ENCODE measurements at regions not wholly inside any gene's neighbourhood (a gene's known extent, or its start where the extent isn't known, plus 50 kb on each side); places are given as distances from the start of the nearest gene placed in this dataset.

GRCh38 chr4:147284256-147284835, 196.6 kb upstream of the EDNRA start:
- WGBS, 2 donors = 48 to 57% methylated on average over 3 of the region's 3 CpGs
- DNase-seq (ENCODE audit: low spot score in 2 of 2) = no peak
- intact Hi-C loops (cut with DNase I; ENCODE audit: low total_unique reads) = no loop called here
- TF ChIP-seq POLR2A (IDR thresholded peaks at IDR 0.05) = no peak
- no peak for TF ChIP-seq CTCF (IDR thresholded peaks at IDR 0.05)
- no peak overlapping the region for H3K4me3 ChIP-seq (ENCODE audit: low read depth, poor library complexity, severe bottlenecking)

DNA sequence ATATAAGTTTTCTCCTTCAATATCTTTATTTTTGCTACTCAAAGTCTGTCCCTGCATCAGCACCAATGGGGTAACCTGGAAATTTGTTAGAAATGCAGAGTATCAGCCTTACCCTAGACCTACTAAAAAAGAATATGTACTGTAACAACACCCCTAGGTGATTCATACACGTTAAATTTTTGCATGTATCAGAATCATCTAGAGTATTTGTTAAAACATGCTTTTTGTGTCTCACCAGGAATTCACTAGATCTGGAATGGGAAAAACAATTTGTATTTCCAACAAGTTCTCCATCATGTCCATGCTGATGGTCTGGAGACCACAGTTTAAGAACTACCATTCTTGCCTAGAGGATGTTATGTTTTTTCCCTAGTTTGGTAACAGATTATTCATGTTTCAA, 196.0 kb upstream of the EDNRA start:
- TF ChIP-seq CTCF (IDR thresholded peaks at IDR 0.05) = no peak
- TF ChIP-seq POLR2A (IDR thresholded peaks at IDR 0.05) = no peak
- no peak for DNase-seq (ENCODE audit: low spot score in 2 of 2)
- 55 to 65% methylated on average over 1 of the region's 1 CpG for WGBS, 2 donors
- H3K4me3 ChIP-seq (ENCODE audit: low read depth, poor library complexity, severe bottlenecking) = no peak overlapping the region
- intact Hi-C loops (cut with DNase I; ENCODE audit: low total_unique reads) = no loop called here

DNA sequence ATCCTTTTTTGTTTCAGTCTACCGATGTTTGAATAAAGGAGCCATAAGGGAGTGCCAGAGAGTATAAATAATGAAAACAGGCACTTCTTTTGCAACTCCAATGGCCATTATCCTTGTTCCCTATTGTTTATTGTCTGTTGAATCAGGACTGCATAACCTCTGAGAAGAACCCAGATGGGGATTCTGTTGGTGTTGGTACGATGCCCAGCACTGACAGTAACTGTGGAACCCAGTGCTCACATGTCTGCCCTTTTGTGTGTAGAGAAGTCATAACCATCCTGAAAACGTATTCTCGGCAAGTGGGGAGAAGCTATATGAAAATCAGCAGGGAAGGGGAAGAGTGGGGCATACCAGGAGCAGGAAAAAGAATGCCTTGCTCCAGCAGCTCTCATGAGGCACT, 195.1 kb upstream of the EDNRA start:
- WGBS, 2 donors = 75 to 78% methylated on average over 4 of the region's 4 CpGs
- DNase-seq (ENCODE audit: low spot score in 2 of 2) = no peak
- TF ChIP-seq POLR2A (IDR thresholded peaks at IDR 0.05) (no peak), CTCF (IDR thresholded peaks at IDR 0.05) (no peak)
- H3K4me3 ChIP-seq (ENCODE audit: low read depth, poor library complexity, severe bottlenecking) = no peak overlapping the region
- intact Hi-C loops (cut with DNase I; ENCODE audit: low total_unique reads) = no loop called here

DNA sequence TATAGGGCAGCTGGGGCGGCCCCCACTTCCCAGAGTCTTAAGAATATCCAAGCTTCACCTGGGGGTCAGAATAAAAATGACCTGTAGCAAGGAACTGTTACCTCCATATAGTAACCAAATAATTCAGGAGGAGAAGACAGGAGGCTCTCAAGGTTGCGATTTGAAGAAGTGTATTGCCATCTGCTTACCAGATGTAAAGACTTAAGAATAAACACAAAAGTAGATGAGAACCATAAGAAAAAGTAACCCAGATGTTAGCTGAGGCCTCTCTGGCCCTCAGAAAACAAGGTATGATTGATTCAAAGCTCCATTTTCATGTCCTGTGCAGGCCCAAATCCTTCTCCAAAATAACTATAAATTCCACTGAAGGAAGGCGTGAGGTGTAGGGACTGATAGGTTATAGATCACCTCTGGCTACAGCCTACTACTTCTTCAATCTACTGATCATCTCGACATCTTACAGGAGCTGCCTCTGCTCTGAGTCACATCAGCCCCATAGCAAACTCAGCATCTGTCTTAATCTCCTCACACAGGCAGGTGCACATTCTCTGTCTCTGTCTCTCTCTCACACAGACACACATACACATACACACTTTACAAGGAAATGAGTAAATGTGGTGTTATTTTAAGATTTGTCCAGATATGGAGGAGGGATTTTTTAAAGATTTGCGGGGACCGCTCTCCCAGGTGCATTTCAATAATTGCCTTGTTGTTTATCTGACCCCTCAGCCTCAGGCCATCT, 193.9 kb upstream of the EDNRA start:
- DNase-seq (ENCODE audit: low spot score in 2 of 2) = no peak
- no peak overlapping the region for H3K4me3 ChIP-seq (ENCODE audit: low read depth, poor library complexity, severe bottlenecking)
- TF ChIP-seq POLR2A (IDR thresholded peaks at IDR 0.05) (no peak), CTCF (IDR thresholded peaks at IDR 0.05) (no peak)
- WGBS, 2 donors = 80 to 85% methylated on average over 6 of the region's 6 CpGs
- intact Hi-C loops (cut with DNase I; ENCODE audit: low total_unique reads) = no loop called here

GRCh38 chr4:147287588-147287890, 193.4 kb upstream of the EDNRA start:
- DNase-seq (ENCODE audit: low spot score in 2 of 2) = no peak
- WGBS, 2 donors = 50 to 53% methylated on average over 2 of the region's 2 CpGs
- no peak overlapping the region for H3K4me3 ChIP-seq (ENCODE audit: low read depth, poor library complexity, severe bottlenecking)
- intact Hi-C loops (cut with DNase I; ENCODE audit: low total_unique reads) = no loop called here
- TF ChIP-seq POLR2A (IDR thresholded peaks at IDR 0.05) (no peak), CTCF (IDR thresholded peaks at IDR 0.05) (no peak)

DNA sequence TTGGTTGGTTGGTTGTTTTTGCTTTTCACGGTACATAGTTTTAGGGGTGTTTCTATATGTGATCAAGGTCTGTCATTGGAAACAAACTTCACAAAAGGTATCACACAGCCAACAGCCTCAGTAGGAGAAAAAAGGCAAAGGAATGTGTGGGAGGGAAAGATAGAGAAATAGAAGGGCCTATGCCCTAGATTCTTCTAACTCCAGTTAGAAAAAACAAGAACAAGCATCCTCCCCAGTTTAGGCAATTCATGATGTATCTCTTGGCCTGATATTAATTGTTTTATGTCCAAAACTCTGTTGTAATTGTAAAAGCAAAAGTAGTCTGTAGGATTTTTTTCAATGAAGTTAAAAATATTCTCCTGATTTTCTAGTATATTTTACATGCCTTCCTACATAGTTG, 192.4 kb upstream of the EDNRA start:
- WGBS, 2 donors = 97% methylated on average over 1 of the region's 1 CpG
- H3K4me3 ChIP-seq (ENCODE audit: low read depth, poor library complexity, severe bottlenecking) = no peak overlapping the region
- no peak for DNase-seq (ENCODE audit: low spot score in 2 of 2)
- intact Hi-C loops (cut with DNase I; ENCODE audit: low total_unique reads) = no loop called here
- TF ChIP-seq POLR2A (IDR thresholded peaks at IDR 0.05) = no peak
- TF ChIP-seq CTCF (IDR thresholded peaks at IDR 0.05) = no peak
